T-helper 9 cell (primary cell): ENCODE measurements at regions not wholly inside any gene's neighbourhood (a gene's known extent, or its start where the extent isn't known, plus 50 kb on each side); places are given as distances from the start of the nearest gene placed in this dataset.
"Not testable (repeated sequence)": the region's sequence is repeated elsewhere in the genome, so short reads cannot be mapped to it uniquely, and the experiment has no call there.

Source experiments
- DNase-seq: peaks from one replicate; pipeline ENCODE4 v3.0.0-alpha.2; 2020

DNA sequence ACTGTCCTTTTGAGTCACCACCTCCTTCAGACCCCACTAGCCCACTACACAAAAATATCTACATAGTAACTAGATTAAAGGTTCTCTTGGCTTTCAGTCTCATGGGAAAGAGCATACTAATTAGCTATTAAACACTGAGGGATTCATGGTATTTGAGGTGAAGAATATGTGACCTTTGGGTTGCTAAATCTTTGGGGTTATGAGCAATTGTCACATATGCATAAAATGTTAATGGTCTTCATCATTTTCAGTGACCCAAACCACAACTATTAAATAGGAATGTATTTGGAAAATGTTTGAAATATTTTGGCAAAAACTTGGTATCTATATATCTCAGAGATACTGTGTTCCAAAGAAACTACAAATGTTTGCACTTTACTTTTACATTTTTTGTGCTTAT lies 365.1 kb downstream of the MAGEB5 start:
- DNase-seq = no peak

- DNase-seq = no peak
Measured at GRCh38 chrX:26580021-26580420, 364.1 kb downstream of the MAGEB5 start.

DNA sequence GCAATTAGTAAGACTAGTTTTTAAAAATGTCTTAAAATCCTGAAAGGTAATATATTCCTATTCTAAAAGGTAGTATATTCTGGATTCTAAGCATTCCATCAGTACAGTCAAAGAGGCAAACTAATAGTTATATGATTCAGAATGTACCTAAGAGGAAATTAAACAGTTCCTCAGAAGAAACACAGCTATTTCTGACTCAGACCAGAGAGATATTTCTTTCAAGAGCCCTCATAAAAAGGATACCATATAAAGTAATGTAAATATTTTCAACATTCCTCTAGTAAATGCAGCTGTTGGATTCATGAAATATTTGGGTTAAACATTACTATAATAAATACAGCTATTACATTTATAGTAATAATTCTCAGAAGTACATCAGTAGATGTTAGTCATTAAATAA lies 358.3 kb downstream of the MAGEB5 start:
- no peak for DNase-seq

GRCh38 chrX:26562156-26562555 lies 346.2 kb downstream of the MAGEB5 start:
- no peak for DNase-seq

- DNase-seq = no peak
Measured at GRCh38 chrX:26559855-26560254, 343.9 kb downstream of the MAGEB5 start.

DNA sequence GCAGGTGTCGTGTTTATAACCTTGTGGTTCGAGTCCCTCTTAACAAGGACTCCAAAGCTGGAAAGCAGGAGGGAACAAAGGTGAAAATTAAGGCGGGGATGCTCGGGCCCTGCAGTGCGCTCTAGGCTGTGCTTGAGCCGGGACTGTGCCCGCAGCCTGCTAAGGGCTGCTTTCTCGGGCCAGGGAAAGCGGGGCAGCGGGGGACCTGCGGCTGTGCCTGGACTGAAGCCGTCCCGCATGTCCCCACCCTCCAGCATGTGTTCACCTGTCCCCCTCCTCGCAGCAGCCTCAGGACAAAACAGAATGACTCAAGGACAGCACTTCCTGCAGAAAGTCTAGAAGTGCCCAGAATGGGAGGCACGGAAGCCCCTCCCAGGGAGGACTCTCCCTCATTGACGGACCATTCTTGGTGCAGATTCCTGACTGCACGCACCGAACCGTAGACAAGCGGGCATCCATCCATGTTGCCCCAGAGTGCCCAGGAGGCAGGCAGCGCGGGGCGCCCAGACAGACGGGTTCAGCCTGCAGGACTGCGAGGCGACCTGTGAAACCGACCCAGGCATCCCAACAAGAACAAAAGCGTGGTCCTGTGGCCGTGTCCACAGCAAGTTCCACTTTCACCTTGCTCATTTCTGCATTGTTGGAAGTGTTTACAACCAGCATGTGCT lies 342.9 kb downstream of the MAGEB5 start:
- DNase-seq = no peak

- no peak for DNase-seq
Measured at GRCh38 chrX:26557691-26558321, 341.8 kb downstream of the MAGEB5 start.

GRCh38 chrX:26525768-26526167 lies 309.8 kb downstream of the MAGEB5 start:
- not testable (repeated sequence) for DNase-seq

GRCh38 chrX:26522501-26522900 lies 306.5 kb downstream of the MAGEB5 start:
- DNase-seq = no peak

DNA sequence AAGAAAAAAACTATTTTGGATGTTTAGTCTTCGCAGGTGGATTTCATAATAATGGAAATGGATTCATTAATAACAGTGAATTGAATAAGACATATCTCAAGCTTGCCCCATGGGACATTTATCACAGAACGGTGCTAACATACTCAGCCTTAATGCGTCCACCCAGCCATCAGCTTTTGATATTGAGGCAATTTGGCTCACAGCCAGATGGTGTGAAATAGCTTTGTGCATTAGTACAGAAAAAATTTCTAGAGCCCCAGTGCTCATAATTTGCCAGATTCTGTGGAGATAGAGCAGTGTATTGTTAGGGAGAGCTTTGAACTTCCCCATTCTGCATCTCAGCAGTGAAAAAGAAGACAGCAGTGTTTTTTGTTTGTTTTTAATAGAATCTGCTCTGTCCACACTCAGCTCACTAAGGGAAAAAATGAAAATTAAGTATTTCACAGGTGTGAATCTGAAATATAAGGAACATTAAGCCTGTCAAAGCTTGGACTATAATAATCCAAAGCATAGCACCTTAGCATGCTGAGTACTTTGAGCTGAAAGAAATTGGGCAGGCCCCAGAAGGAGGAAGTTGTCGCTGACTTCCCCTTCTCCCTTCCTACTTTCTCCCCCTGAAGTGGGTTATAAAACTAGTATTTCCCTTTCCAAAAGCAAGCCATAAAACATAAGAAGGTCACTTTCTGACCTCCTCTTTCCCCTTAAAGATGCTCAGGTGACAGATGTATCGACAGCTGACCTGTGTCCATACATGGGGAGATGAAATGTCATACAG lies 295.8 kb downstream of the MAGEB5 start:
- no peak for DNase-seq

- no peak for DNase-seq
Measured at GRCh38 chrX:26470941-26471340, 255.0 kb downstream of the MAGEB5 start.

- DNase-seq = no peak
Measured at GRCh38 chrX:26466387-26466786, 250.4 kb downstream of the MAGEB5 start.

DNA sequence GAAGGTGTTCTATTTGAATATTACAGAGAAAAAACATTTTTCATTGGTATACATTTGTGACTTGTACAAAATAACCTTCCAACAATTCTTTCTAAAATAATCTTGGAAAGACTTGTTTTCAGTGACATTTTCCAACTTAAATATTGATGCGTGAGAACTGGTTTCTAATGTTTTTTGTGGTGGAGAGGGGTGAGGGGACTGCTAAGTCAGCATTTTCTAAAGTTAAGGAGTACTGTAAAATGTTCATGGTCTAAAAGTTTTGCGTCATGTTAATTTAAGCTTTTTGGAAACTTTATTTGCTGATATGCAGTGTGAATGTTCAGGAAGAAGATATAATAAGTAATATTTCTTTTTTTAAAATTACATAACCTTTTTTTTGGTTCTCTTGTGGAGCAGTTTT lies 229.3 kb downstream of the MAGEB5 start:
- no peak for DNase-seq

DNA sequence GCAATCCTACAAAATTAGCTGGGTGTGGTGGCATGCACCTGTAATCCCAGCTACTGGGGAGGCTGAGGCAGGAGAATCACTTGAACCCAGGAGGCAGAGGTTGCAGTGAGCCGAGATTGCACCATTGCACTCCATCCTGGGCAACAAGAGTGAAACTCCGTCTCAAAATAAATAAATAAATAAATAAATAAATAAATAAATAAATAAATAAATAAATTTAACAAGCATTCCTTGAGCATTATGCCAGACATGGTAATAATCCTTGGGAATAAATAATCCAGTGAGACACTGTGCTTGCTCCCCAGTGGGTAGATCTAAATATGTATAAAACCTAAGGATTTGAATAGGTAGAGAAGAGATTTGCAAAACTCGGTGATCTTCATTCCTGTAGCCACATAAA lies 228.4 kb downstream of the MAGEB5 start:
- not testable (repeated sequence) for DNase-seq

DNA sequence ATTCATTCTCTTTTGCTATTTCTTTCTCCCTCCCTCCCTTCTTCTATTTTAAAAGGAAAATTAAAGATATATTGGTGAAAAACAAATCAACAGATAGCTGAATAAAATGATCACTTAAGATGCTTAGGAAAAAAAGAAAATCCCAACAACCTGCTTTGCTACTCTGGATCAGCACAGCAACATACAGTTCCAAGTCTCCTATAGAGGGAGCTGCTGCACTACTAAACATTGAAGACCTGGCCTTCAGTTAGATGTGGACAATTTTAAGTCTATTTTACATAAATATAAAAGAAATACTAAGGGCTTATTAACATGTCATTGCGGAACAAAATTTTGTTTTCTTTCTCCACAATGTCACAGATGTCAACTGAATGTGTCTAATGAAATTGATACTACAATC lies 226.4 kb downstream of the MAGEB5 start:
- no peak for DNase-seq

- no peak for DNase-seq
Measured at GRCh38 chrX:26414534-26414933, 198.6 kb downstream of the MAGEB5 start.

DNA sequence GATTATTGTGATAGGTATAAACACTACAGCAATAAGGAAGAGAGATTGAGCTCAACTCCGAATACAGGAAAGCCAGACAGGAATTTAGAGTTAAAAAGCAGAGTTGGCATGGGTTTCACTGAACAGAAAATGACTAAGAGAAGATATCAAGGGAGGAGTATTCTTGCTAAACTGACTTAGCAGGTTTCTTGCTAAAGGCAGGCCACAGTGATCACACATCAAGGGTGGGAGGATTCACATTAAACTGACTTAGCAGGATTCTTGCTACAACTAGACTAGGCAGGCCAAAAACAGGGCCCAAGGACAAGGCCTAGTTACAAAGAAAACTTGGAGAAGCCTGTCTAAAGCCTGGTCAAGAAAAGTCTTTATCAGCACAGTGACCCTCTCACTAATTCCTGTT lies 195.1 kb downstream of the MAGEB5 start:
- DNase-seq = no peak

DNA sequence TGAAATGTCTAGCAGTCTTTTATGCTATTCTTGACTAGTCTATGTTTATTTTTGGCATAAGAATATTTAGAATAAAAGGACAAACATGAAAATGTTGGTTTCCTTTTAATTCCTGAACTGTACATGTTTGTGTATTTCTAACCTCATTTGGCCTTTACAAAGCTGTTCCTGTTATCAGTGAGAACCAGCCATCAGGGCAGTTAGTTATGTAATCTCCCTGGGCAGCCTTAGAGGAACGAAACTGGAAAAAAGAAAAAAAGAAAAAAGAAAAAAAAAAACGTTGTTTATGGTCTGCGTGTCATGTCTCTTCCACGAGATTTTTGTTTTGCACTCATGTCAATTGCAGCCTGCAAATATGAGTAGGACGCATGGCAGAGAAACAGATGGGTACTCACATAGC lies 193.7 kb downstream of the MAGEB5 start:
- no peak for DNase-seq

DNA sequence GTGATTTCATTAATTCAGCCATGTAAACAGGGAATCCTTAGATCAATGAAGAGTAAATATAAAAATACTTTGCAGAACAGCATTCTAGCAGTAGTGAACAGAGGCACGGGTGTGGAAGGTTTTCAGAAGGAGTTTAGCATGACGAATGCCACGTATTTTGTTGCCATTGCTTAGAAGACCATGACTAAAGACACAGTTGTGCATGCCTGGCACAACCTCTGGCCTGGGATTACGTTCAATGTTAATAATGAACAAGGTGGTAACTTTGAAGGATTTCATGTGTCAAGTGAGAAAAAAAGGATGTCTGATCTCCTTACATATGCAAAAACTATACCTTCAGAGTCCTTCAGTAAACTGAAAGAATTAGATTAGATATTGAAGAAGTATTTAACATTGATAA lies 171.9 kb downstream of the MAGEB5 start:
- DNase-seq = no peak

DNA sequence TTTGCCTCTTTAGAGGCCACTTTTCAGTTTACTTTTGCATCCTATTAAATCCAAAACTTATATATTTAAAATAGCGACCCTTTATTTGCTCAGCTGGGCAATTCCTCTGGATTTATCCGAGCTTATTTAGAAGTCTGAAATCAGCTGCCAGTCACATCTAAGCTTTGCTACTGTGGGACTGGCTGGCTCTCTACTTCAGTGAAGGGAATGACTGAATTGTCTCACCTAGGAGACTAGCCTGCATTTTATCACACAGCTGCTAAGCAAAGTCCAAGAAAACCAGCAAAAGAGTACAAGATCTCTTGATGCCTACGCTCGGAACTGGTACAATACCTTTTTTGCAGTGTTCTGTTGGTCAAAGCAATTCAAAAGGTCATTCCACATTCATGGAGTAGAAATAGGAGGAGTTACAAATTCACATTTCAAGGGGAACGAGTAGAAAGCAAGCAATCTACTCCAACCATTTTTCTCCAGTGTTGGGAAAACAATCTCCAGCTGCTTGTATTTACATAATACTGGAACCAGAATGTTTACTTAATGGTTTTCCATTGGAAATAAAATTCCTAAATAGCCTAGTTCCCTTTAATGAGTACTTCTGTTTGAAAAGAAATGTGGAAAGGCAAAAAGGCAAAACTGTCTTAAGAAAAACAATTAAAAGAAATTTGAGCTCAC lies 160.2 kb downstream of the MAGEB5 start:
- no peak for DNase-seq

DNA sequence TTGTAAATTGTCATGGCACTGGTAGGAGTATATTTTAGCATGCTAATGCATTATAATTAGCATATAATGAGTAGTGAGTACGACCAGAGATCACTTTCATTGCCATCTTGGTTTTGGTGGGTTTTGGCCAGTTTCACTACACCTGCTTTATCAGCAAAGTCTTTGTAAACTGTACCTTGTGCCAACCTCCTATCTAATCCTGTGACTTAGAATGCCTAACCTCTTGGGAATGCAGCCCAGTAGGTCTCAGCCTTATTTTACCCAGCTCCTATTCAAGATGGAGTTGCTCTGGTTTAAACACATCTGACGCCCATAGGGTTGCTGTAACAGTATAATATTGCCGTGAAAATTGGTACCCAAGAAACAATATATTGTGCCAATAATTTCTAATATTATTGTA lies 159.4 kb downstream of the MAGEB5 start:
- no peak for DNase-seq

- DNase-seq = no peak
Measured at GRCh38 chrX:26373829-26374228, 157.9 kb downstream of the MAGEB5 start.

- no peak for DNase-seq
Measured at GRCh38 chrX:26352891-26353430, 137.0 kb downstream of the MAGEB5 start.
